Astrocyte of the cerebellum (primary cell): ENCODE measurements at regions not wholly inside any gene's neighbourhood (a gene's known extent, or its start where the extent isn't known, plus 50 kb on each side); places are given as distances from the start of the nearest gene placed in this dataset.

Experiments
- DNase-seq: peaks from one replicate; pipeline ENCODE4 v3.0.0-alpha.2; 2011; ENCODE audit warnings: low read depth
- H3K4me3 ChIP-seq: 2 replicates; pipeline ENCODE4 v1.5.1; 2011; ENCODE audit warnings: mild to moderate bottlenecking, low read depth, low read length, moderate library complexity
- CTCF ChIP-seq: IDR thresholded peaks from 2 replicates; pipeline ENCODE4 v1.5.1; 2012; ENCODE audit warnings: low read length, low read depth, moderate library complexity, mild to moderate bottlenecking; ENCODE audit errors: missing control alignments
- in situ Hi-C: cut with HindIII; loops from 2 replicates; pipeline ENCODE4 v1.10.0; 2017; ENCODE audit warnings: low sequenced_read_pairs

GRCh38 chr10:44132361-44133289 lies 252.3 kb downstream of the CXCL12 start:
- H3K4me3 ChIP-seq: no peak overlapping the region
- no peak for TF ChIP-seq CTCF
- DNase-seq: no peak
- in situ Hi-C loops: no loop called here

DNA sequence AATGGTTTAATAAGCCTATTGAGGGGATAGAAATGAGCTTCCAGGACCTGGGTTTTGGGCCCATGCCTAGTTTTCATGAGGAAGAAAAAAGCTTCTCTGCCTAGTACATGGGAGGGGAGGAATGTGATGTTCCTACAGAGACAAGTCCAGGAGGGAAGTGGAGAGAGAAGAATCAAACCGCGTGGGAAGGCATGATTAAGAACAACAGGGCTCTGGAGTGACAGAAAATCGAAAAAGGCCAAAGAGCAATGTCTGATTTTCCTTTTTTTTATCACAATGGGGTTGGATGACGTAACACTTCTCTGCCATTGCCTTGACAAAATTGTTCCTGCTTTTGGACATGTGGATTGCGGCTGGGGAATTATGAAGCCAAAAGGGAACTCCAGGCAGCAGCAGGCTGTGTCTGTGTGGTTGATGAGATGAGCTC lies 258.6 kb downstream of the CXCL12 start:
- in situ Hi-C loops: no loop called here
- no peak overlapping the region for H3K4me3 ChIP-seq
- no peak for DNase-seq
- TF ChIP-seq CTCF: no peak

DNA sequence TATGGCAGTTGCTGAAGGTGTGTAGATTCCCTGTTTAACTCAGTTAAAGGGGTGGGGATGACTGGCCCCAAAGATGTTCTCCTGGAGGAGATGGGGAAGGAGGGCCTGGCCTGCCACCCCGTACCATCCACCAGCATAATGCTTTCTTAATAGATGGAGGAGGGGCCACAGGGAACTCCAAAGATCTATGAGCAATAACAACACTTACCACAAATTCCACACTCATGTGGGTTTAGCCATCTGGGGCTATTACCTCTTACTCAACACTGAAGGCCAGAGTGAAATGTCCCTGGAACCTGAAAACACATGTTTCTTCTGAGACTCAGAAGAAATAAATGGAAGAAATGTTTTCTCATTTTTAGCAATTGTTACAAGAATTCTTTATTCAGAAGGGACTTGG lies 259.0 kb downstream of the CXCL12 start:
- DNase-seq: no peak
- TF ChIP-seq CTCF: no peak
- in situ Hi-C loops: no loop called here
- no peak overlapping the region for H3K4me3 ChIP-seq

DNA sequence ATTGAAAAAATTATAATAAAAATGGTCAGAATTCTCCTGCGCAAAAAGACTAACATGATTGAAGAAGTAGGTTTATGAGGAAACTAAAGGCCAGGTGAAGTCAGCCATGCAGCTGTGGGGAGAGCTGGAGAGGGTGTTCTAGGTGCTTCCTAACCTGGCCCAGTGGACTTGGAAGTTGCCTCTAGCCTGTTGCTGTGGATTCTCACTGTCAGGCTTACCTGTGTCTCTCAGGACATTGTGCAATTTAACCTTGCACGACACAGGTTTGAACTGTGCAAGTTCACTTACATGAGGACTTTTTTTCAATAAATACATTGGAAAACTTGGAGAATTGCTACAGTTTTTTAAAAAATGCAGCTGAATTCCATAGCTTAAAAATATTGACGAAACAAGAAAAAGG lies 266.4 kb downstream of the CXCL12 start:
- H3K4me3 ChIP-seq: no peak overlapping the region
- no peak for DNase-seq
- in situ Hi-C loops: no loop called here
- TF ChIP-seq CTCF: no peak

DNA sequence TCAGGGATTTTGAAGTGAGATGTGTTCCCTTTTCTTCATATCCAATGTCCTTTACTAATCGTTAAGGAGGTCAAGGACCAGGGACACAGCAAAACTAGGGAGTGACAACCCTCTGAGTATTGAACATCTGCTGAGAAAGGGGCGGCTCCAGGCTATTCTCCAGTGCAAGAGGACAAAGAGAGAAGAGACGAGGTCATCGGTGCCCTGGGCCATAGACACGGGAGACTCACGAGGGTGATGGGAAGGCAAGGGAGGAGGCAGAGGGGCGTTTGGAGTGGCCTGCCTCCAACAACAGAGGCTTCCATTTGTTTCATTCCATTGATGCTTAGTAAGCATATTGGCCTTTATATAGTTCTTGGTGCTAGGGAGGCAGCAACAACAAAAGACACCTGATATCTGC lies 268.4 kb downstream of the CXCL12 start:
- in situ Hi-C loops: no loop called here
- DNase-seq: no peak
- TF ChIP-seq CTCF: no peak
- no peak overlapping the region for H3K4me3 ChIP-seq

GRCh38 chr10:44115516-44115915 lies 269.4 kb downstream of the CXCL12 start:
- DNase-seq: no peak
- in situ Hi-C loops: no loop called here
- no peak for TF ChIP-seq CTCF

More at GRCh38 chr10:44115516-44115915, 269.4 kb downstream of the CXCL12 start:
- H3K4me3 ChIP-seq: no peak overlapping the region
